ENCODE measurements at regions not wholly inside any gene's neighbourhood (a gene's known extent, or its start where the extent isn't known, plus 50 kb on each side); places are given as distances from the start of the nearest gene placed in this dataset.

- Histone ChIP-seq H3K27ac (ENCODE audit: low read depth, low read length, poor library complexity, severe bottlenecking) (no peak overlapping the region), H4K20me1 (ENCODE audit: insufficient read depth, low read length) (no peaks in the 10 kb centered on the region), H3K79me2 (ENCODE audit: insufficient read depth, low read length) (no peaks in the 10 kb centered on the region), H3K9me2 (ENCODE audit: low read depth, low read length) (no peaks in the 10 kb centered on the region), H3K36me3 (ENCODE audit: insufficient read depth, low read length) (no peaks in the 10 kb centered on the region), H2AFZ (ENCODE audit: low read length) (no peak overlapping the region), H3F3A (ENCODE audit: insufficient read depth, low read length) (no peaks in the 10 kb centered on the region), H3K4me3 (ENCODE audit: low read depth, low read length, poor library complexity, severe bottlenecking) (no peak overlapping the region), H3K4me1 (ENCODE audit: insufficient read depth, low read length, severe bottlenecking) (no peaks in the 10 kb centered on the region), H3K27me3 (ENCODE audit: insufficient read depth, low read length) (no peaks in the 10 kb centered on the region), H3K9me3 (ENCODE audit: low read length) (no peaks in the 10 kb centered on the region), H3K9ac (ENCODE audit: low read length) (no peak overlapping the region), H3K4me2 (ENCODE audit: low read length) (no peak overlapping the region)
- TF ChIP-seq CTCF (IDR thresholded peaks at IDR 0.05; ENCODE audit: low read length) = no peak
- TF ChIP-seq EZH2 (IDR thresholded peaks at IDR 0.05; ENCODE audit: borderline replicate concordance, low read length) = no peak
Observed at GRCh38 chr22:26744892-26745808, 87.8 kb downstream of the MIAT start.

GRCh38 chr22:26746311-26746710 lies 88.9 kb downstream of the MIAT start:
- no peaks in the 10 kb centered on the region for H3K4me1 ChIP-seq (ENCODE audit: insufficient read depth, low read length, severe bottlenecking)
- H4K20me1 ChIP-seq (ENCODE audit: insufficient read depth, low read length) = no peaks in the 10 kb centered on the region
- no peaks in the 10 kb centered on the region for H3K79me2 ChIP-seq (ENCODE audit: insufficient read depth, low read length)
- no peak overlapping the region for H2AFZ ChIP-seq (ENCODE audit: low read length)
- TF ChIP-seq CTCF (IDR thresholded peaks at IDR 0.05; ENCODE audit: low read length) = no peak
- TF ChIP-seq EZH2 (IDR thresholded peaks at IDR 0.05; ENCODE audit: borderline replicate concordance, low read length) = no peak
- no peak overlapping the region for H3K9ac ChIP-seq (ENCODE audit: low read length)
- no peak overlapping the region for H3K4me3 ChIP-seq (ENCODE audit: low read depth, low read length, poor library complexity, severe bottlenecking)
- no peak overlapping the region for H3K27ac ChIP-seq (ENCODE audit: low read depth, low read length, poor library complexity, severe bottlenecking)
- H3K36me3 ChIP-seq (ENCODE audit: insufficient read depth, low read length) = no peaks in the 10 kb centered on the region
- H3K4me2 ChIP-seq (ENCODE audit: low read length) = no peak overlapping the region
- H3K9me2 ChIP-seq (ENCODE audit: low read depth, low read length) = no peaks in the 10 kb centered on the region
- no peaks in the 10 kb centered on the region for H3F3A ChIP-seq (ENCODE audit: insufficient read depth, low read length)
- H3K27me3 ChIP-seq (ENCODE audit: insufficient read depth, low read length) = no peaks in the 10 kb centered on the region
- H3K9me3 ChIP-seq (ENCODE audit: low read length) = no peaks in the 10 kb centered on the region

GRCh38 chr22:26748845-26749244 lies 91.5 kb downstream of the MIAT start:
- H3K27me3 ChIP-seq (ENCODE audit: insufficient read depth, low read length) = no peaks in the 10 kb centered on the region
- H3K9ac ChIP-seq (ENCODE audit: low read length) = no peak overlapping the region
- no peaks in the 10 kb centered on the region for H4K20me1 ChIP-seq (ENCODE audit: insufficient read depth, low read length)
- no peak overlapping the region for H3K27ac ChIP-seq (ENCODE audit: low read depth, low read length, poor library complexity, severe bottlenecking)
- no peak overlapping the region for H3K4me2 ChIP-seq (ENCODE audit: low read length)
- no peak overlapping the region for H3K4me3 ChIP-seq (ENCODE audit: low read depth, low read length, poor library complexity, severe bottlenecking)
- no peaks in the 10 kb centered on the region for H3F3A ChIP-seq (ENCODE audit: insufficient read depth, low read length)
- H3K79me2 ChIP-seq (ENCODE audit: insufficient read depth, low read length) = no peaks in the 10 kb centered on the region
- no peaks in the 10 kb centered on the region for H3K4me1 ChIP-seq (ENCODE audit: insufficient read depth, low read length, severe bottlenecking)
- H2AFZ ChIP-seq (ENCODE audit: low read length) = no peak overlapping the region
- no peaks in the 10 kb centered on the region for H3K9me2 ChIP-seq (ENCODE audit: low read depth, low read length)
- H3K36me3 ChIP-seq (ENCODE audit: insufficient read depth, low read length) = no peaks in the 10 kb centered on the region
- H3K9me3 ChIP-seq (ENCODE audit: low read length) = no peaks in the 10 kb centered on the region
- no peak for TF ChIP-seq CTCF (IDR thresholded peaks at IDR 0.05; ENCODE audit: low read length)
- no peak for TF ChIP-seq EZH2 (IDR thresholded peaks at IDR 0.05; ENCODE audit: borderline replicate concordance, low read length)

Measured in OCI-LY1 (cell line).